Peyer's patch (tissue), 4 donors: ENCODE measurements at regions not wholly inside any gene's neighbourhood (a gene's known extent, or its start where the extent isn't known, plus 50 kb on each side); places are given as distances from the start of the nearest gene placed in this dataset.

Experiments used
- CTCF ChIP-seq, 6 experiments: fragments of 450-650 bp in 4 of 6; fragments of 200-600 bp in 2 of 6; sonication (generic) in 1 of 6; IDR thresholded peaks; one replicate each; pipeline ENCODE4 v1.5.1; 2017 to 2019; ENCODE audit warnings: antibody characterized with exemption in 6 of 6, mild to moderate bottlenecking in 3 of 6, moderate library complexity in 1 of 6
- POLR2A ChIP-seq, 2 donors: fragments of 450-650 bp; IDR thresholded peaks; one replicate each; pipeline ENCODE4 v1.5.1; 2017; ENCODE audit warnings: antibody characterized with exemption in 2 of 2, mild to moderate bottlenecking in 2 of 2, moderate library complexity in 2 of 2

- TF ChIP-seq CTCF (IDR thresholded peaks at IDR 0.05): no peak
- no peak for TF ChIP-seq POLR2A (IDR thresholded peaks at IDR 0.05)
Measured at GRCh38 chr7:159246702-159247480, 102.2 kb upstream of the VIPR2 start.
